ENCODE measurements at regions not wholly inside any gene's neighbourhood (a gene's known extent, or its start where the extent isn't known, plus 50 kb on each side); places are given as distances from the start of the nearest gene placed in this dataset.
"Not testable (repeated sequence)": the region's sequence is repeated elsewhere in the genome, so short reads cannot be mapped to it uniquely, and the experiment has no call there.

DNA sequence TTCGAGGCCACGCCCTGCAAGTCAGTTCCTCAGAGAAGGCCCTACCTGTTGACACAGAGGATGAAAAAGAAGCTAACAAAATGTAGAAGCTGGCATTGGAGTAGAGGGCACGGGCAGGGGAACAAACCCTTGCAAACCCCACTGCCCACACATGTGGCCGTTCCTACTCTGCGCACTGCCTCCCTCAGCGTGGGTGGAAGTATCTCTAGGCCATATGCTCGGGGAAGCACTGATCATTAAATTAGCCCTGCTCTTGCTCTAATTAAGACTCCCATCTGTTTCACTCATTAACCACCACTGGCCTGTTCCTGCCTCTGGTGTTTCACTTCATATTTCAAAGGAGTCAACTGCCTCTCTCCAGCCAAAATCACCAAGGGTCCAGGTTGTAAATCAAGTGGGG, 201.2 kb upstream of the SFSWAP start:
- intact Hi-C loops (cut with DNase I) = no loop called here
- no peak for DNase-seq

GRCh38 chr12:131510431-131510830, 200.5 kb upstream of the SFSWAP start:
- DNase-seq = no peak
- intact Hi-C loops (cut with DNase I) = no loop called here

GRCh38 chr12:131511391-131511802, 199.5 kb upstream of the SFSWAP start:
- intact Hi-C loops (cut with DNase I) = no loop called here
- peak in 1 of 10 donors; percentile 75 for DNase-seq

DNA sequence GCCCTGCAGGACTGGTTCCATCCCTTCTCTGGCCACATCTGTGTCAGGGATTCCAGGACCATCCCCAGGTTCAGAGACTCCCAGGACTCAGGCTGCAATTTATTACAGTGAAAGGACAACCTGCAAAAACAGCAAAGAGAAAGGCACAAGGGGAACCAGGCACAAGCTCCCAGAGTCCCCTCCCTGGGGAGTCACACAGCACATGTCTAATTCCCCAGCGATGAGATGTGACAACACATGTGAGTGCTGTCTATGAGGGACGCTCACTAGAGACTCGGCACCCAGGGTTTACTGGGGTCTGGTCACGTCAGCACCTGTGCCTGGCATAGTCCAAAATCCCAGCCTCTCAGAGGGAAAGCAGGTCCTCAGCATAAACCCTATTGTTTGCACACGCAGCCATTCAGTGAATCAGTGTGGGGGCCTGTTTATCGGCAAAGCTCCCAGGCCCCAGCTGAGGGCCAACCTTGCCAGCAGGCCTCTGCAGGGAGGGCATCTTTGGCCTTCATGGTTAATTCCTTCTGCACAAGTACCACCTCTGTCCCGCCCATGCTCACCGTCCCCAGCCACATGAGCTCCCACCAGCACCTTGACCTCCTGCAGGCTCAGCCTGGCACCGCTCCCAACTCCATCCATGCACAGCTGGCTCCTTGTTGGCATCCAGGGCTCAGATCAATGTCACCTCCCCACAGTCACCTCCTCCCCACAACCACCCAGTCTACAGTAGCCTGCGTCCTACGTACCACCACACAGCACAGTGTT, 198.9 kb upstream of the SFSWAP start:
- intact Hi-C loops (cut with DNase I) = no loop called here
- peak in 1 of 10 donors; percentile 71 for DNase-seq

DNA sequence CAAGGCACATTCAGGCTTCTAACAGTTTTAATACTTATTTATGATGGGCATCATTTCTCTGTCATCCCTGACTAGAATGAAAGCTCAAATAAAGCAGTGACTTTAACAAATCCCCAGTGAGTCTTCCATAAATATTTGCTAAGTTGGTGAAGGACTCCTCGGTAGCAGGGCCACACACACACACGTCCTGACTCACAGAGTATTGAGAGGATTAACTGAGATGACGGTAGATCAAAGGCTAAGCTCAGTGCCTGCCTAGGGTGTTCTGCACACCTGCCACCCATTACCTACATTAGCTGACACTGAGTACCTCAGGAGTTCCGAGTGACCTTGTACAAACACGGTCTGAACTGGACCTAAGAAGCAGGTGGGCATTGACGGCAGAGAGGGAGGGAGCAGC, 197.3 kb upstream of the SFSWAP start:
- no peak for DNase-seq
- intact Hi-C loops (cut with DNase I) = no loop called here

DNA sequence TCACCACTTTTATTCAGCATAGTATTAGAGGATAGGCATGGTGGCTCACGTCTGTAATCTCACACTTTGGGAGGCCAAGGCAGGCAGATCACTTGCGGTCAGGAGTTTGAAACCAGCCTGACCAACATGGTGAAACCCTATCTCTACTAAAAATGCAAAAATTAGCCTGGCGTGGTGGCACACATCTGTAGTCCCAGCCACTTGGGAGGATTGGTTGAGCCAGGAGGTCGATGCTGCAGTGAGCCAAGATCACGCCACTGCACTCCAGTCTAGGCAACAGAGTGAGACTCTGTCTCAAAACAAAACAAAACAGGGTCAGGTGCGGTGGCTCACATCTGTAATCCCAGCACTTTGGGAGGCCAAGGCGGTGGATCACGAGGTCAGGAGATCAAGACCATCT, 190.3 kb upstream of the SFSWAP start:
- DNase-seq; intact Hi-C loops (cut with DNase I): not testable (repeated sequence)

GRCh38 chr12:131521326-131521725, 189.6 kb upstream of the SFSWAP start:
- intact Hi-C loops (cut with DNase I) = no loop called here
- DNase-seq = no peak

GRCh38 chr12:131525795-131526508, 184.9 kb upstream of the SFSWAP start:
- intact Hi-C loops (cut with DNase I) = no loop called here

GRCh38 chr12:131527092-131527491, 183.8 kb upstream of the SFSWAP start:
- intact Hi-C loops (cut with DNase I) = no loop called here

More at GRCh38 chr12:131525795-131526508, 184.9 kb upstream of the SFSWAP start:
- DNase-seq = peak in 1 of 10 donors; percentile 68

DNA sequence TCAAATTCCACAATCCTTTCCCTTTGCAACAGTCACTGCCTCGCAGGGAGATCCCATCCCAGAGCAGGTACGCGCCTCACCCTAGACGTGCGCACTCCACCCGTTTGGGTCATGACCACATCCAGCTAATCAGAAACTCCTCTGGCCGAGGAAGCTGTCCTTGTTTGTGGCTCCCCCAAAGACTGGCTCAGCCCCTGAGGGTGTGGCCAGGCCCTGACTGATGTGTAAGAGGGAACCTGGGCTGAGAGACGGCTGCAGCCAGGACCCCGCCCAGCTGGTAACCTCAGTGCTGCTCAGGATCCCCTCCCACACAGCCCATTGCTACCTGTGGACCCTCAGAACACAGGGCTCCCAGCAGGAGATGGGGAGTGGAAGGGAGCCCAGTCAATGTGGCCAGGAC, 183.2 kb upstream of the SFSWAP start:
- peak in 1 of 10 donors; percentile 65 for DNase-seq
- intact Hi-C loops (cut with DNase I) = no loop called here

More at GRCh38 chr12:131527092-131527491, 183.8 kb upstream of the SFSWAP start:
- peak in 1 of 10 donors; percentile 52 for DNase-seq

DNA sequence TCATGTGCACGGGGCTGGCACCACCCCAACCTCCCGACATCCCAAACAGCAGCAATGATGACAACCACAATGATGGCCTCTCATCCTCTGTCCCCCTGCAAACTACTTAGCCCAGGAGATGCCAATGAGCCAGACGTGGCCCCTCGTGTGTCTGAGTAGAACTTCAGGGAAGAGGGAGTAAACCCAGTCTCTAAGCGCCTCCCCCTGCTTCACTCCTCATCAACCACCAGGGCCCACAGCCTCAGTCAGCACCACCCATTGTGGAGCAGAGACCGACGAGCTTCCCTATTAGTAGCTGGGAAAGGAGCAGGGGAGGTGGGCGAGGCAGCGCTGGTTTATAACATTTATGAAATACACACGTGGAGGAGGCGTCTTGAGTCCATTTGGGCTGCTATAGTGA, 182.7 kb upstream of the SFSWAP start:
- DNase-seq = peak in 1 of 10 donors; percentile 61
- intact Hi-C loops (cut with DNase I) = no loop called here

DNA sequence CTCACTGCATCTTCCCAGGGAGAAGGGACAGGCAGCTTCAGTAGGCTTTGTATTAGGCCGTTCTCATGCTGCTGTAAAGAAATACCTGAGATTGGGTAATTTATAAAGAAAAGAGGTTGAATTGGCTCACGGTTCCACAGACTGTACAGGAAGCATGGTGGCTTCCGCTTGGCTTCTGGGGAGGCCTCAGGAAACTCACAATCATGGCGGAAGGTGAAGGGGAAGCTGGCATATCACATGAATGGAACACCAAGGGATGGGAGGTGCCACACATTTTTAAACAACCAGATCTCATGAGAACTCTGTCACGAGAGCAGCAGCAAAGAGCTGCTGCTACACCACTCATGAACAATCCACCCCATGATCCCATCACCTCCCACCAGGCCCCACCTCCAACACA, 182.2 kb upstream of the SFSWAP start:
- intact Hi-C loops (cut with DNase I) = no loop called here
- DNase-seq = no peak

GRCh38 chr12:131529196-131530040, 181.5 kb upstream of the SFSWAP start:
- intact Hi-C loops (cut with DNase I) = no loop called here
- peak in 1 of 10 donors; percentile 65 for DNase-seq

GRCh38 chr12:131530041-131530332, 180.9 kb upstream of the SFSWAP start:
- intact Hi-C loops (cut with DNase I) = no loop called here
- peak in 1 of 10 donors; percentile 59 for DNase-seq

DNA sequence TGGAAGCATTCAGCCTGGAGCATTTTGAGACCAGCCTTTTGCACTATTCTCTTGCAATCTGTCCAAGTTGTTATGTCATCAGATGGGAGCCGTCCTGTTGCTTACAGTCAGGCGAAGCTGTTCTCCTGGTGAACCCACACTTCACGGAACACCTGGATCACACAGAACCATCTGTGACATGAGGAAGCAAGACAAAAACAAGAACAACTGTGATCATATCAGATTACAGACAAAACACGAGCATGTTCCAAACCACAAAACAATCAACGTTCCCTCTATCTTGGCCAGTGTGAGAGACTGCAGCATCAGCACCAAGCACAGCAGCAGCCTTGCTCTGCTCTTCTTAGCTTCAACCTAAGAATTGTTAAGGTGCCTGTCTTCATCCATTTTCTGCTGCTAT, 180.5 kb upstream of the SFSWAP start:
- intact Hi-C loops (cut with DNase I) = no loop called here
- peak in 1 of 10 donors; percentile 62 for DNase-seq

- intact Hi-C loops (cut with DNase I) = no loop called here
- peak in 1 of 10 donors; percentile 57 for DNase-seq
Measured at GRCh38 chr12:131533139-131533538, 177.8 kb upstream of the SFSWAP start.

DNA sequence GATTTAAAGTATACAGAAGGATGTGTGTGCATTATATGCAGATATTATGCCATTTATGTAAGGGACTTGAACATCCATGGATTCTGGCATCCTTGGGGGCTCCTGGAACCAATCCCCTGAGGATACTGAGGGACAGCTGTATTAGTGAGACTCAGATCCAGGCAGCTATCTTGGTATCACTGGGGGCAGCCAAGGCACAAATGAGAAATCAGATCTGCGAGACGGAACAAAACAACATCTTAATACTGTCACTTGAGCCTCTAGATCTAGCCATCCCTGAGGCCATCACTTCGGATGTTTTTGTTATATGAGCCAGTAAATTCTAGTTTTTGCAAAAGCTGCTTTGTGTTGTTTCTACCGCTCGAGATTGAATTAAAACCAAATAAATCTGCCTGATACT, 175.1 kb upstream of the SFSWAP start:
- intact Hi-C loops (cut with DNase I) = no loop called here
- no peak for DNase-seq

DNA sequence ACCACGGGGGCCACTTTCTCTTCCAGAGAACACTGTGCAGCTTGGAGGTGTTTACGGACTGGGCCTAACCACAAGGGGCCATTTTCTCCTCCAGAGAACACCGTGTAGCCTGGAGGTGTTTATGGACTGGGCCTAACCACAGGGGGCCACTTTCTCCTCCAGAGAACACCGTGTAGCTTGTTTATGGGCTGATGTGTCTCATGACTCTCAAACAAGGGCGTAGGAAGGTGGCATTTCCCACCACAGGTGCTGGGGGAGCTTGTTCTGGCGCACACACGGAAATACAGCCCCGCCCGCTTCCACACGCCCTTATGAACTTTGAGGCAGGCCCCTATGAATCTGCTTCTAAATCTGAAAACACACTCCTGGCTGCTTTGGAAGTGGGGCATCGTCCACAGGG, 174.6 kb upstream of the SFSWAP start:
- intact Hi-C loops (cut with DNase I) = no loop called here

DNA sequence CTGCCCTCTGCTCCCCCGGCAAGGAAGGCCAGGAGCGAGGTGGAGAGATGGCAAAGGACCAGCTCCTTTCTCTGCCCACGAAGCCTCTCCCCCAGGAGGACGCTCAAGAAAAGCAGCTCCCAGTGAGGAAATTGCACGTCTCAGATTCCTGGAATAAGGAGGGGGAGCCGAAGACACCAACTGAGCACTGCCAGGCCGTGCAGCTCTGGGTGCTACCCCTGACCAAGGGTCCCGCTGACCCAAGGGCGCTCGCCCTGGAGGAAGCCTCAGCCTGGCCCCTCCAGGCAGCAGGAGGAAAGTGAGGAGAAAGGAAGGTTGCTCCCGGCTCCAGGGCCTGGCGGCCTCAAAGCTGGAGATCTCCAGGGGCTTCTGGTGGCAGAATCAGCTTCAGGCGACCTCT, 174.1 kb upstream of the SFSWAP start:
- peak in 1 of 10 donors; percentile 68 for DNase-seq
- intact Hi-C loops (cut with DNase I) = no loop called here

More for the DNA sequence above, 174.6 kb upstream of the SFSWAP start:
- peak in 1 of 10 donors; percentile 44 for DNase-seq

DNA sequence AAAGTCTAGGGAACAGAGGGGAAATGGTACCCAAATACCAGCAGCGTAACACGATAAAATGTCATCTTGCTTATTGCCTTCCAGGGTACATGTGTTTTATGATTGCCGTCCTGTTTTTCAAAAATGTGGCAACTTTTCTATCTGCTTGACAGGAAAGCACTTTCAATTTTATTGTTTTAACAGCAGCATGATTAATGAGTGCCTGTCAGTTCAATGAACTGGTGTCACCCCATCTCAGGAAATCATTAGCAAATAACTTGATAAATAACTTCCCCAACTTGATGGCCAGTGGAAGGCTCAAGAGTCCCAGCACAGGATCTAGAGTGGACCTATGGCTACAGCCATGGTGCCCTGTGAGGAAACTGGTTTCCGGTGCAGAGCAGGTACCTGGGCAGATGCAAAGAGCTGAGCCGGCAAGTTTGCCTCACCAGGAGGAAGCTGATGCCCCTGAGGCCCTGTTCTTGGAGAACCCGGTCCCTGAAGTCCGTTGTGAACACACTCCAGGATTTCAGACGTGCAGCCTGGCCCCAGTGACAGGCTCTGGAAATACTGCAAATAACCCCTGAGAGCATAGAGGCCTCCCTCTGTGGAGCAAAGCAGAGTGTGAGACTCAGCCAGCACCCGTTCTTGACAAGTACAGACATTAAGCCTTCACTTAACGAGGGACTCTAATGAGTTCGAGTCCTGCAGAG, 173.5 kb upstream of the SFSWAP start:
- no peak for DNase-seq
- intact Hi-C loops (cut with DNase I) = no loop called here
